AG09319 (cell line): ENCODE measurements at regions not wholly inside any gene's neighbourhood (a gene's known extent, or its start where the extent isn't known, plus 50 kb on each side); places are given as distances from the start of the nearest gene placed in this dataset.

ENCODE experiments used
- DNase-seq: peaks from one replicate; pipeline ENCODE4 v3.0.0-alpha.2; 2010; ENCODE audit warnings: low read depth; ENCODE audit errors: extremely low read depth
- TF ChIP-seq, protein P1 (sequence below): IDR thresholded peaks from 2 replicates; pipeline ENCODE4 v1.5.1; 2011; ENCODE audit warnings: low read depth, mild to moderate bottlenecking, inconsistent platforms, low read length, moderate library complexity

GRCh38 chr10:88174391-88174790 is 311.0 kb downstream of the PTEN start:
- no peak for DNase-seq
- TF ChIP-seq, protein P1, sequence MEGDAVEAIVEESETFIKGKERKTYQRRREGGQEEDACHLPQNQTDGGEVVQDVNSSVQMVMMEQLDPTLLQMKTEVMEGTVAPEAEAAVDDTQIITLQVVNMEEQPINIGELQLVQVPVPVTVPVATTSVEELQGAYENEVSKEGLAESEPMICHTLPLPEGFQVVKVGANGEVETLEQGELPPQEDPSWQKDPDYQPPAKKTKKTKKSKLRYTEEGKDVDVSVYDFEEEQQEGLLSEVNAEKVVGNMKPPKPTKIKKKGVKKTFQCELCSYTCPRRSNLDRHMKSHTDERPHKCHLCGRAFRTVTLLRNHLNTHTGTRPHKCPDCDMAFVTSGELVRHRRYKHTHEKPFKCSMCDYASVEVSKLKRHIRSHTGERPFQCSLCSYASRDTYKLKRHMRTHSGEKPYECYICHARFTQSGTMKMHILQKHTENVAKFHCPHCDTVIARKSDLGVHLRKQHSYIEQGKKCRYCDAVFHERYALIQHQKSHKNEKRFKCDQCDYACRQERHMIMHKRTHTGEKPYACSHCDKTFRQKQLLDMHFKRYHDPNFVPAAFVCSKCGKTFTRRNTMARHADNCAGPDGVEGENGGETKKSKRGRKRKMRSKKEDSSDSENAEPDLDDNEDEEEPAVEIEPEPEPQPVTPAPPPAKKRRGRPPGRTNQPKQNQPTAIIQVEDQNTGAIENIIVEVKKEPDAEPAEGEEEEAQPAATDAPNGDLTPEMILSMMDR, result no peak

DNA sequence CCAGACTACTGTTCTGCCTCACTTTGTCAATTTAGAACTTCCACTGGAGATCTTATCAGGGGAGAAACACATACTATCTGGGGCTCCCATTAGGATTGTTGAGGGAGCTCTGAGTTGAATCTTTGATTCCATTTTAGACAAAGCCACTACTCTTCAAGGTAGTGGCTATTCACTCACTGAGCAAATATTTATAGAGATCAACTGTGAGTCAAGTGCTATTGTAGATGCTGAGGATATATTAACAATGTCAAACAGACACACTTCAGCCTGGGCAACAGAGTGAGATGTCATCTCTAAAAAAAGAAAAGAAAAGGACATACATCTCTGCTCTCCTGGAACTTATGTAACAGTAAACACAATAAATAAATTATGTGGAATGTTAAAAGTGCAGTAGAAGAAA is 315.3 kb downstream of the PTEN start:
- no peak for DNase-seq

DNA sequence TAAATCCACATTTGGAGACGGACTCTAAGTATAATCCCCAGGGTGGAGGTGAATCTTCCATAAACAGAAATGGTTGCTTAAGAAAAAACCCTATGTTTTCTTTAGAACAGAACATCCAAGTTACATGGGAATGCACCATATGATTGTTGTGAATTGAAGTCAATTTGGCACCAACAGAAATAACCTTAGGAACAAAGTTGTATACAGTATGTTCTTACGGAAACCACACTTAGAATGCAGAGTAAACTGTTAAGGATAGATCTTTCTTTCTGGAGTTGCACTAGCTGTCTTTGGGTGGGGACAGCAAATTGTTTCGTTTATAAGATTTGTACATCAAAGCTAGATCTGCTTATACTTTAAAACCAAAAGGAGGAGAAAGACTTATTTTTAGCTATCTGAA is 316.4 kb downstream of the PTEN start:
- TF ChIP-seq, protein P1, result no peak

More for the DNA sequence above, 315.3 kb downstream of the PTEN start:
- TF ChIP-seq, protein P1, result no peak

DNA sequence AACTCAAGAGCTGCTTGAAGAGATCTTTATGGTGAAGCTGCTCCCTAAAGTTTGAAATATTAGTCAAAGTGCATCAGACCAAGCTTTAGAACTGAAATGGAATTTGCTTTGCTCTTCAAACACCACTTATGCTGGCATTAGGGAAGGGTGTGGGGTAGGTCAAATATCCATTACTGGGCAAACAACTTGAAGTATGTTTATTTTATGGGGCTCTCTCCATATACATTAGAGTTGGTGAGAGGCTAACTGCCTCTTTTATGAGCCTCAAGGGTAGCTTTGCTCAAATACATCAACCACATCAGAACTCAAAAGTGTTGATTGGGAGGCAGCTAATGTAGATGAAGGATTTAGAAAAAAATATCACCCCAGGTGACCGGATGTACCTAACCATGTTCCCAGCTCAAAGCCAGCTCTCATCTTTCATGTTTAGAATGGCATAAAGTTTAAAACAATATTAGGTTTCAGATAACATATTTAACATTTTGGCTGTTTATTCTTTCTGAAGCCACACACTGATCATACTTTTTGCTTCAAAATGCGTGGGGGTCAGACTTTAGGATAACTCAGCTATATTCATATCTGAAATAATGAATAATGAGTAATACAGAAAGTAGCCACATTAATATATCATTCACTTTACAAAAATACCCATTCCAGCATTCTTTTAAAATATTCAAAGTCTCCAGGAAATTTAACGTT is 318.6 kb downstream of the PTEN start:
- DNase-seq, result no peak
- TF ChIP-seq, protein P1, result no peak

More for the DNA sequence above, 316.4 kb downstream of the PTEN start:
- no peak for DNase-seq

DNA sequence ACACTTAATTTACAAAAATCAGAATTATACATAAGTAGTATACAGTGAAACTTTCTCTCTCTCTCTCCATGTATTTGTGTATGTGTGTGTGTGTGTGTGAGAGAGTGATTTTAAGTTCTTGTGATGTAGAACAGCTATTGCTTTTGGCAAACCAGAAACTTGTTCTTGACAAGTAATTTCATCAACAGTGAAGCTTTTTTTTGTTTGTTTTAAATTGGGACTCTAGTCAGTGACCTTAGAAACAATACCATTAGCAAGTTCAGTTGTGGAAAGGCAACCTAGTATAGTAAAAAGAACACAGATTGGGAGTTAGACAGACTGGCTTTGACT is 319.1 kb downstream of the PTEN start:
- TF ChIP-seq, protein P1, result no peak
- no peak for DNase-seq

GRCh38 chr10:88184543-88185297 is 321.3 kb downstream of the PTEN start:
- TF ChIP-seq, protein P1, result no peak
- no peak for DNase-seq

DNA sequence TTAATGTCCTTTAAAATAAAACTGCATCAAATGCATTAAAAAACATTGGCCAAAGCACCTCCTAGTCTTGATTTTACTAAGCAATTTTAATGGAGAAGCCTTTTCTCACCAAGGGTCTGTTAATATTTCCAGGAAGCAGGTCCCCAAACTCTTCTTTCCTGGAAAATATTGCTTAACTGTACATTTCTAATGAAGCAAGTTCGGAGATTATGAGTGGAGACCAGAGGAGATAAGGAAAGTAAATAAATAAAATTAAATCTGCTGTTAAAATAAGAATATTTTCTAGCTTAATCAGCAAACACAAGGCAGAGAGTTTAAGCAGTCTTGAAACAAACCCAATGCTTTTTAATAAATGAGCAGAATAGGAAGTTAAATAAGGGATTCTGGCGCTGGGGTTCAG is 322.4 kb downstream of the PTEN start:
- DNase-seq, result no peak
- TF ChIP-seq, protein P1, result no peak
